HG02759 (cell line): ENCODE measurements at regions not wholly inside any gene's neighbourhood (a gene's known extent, or its start where the extent isn't known, plus 50 kb on each side); places are given as distances from the start of the nearest gene placed in this dataset.
"Not testable (repeated sequence)": the region's sequence is repeated elsewhere in the genome, so short reads cannot be mapped to it uniquely, and the experiment has no call there.

ENCODE experiments used
- ATAC-seq: cut with Tn5 transposase; IDR thresholded peaks from one replicate; pipeline ENCODE4 v1.9.1; 2021; ENCODE audit warnings: mild to moderate bottlenecking, moderate library complexity; ENCODE audit not compliant: unreplicated experiment

DNA sequence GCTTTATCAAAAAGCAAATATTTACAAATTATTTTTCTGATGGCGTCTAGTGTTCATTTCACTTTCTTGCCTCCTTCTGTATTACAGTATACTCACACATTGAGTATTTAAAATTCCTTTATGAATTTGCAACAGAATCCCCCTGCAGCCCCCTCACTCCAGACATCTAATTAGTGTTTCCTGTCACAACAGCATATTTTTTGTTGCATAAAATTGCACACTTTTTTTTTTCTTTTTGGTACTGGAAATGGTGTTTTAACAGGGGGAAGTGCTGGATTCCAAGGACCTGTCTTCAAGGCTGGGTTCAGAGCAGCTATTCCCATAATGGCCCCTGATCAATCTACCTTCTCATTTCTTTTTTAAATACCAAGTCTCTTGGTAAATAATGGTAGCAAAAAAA, 184.3 kb upstream of the HMCN1 start:
- no peak for ATAC-seq

DNA sequence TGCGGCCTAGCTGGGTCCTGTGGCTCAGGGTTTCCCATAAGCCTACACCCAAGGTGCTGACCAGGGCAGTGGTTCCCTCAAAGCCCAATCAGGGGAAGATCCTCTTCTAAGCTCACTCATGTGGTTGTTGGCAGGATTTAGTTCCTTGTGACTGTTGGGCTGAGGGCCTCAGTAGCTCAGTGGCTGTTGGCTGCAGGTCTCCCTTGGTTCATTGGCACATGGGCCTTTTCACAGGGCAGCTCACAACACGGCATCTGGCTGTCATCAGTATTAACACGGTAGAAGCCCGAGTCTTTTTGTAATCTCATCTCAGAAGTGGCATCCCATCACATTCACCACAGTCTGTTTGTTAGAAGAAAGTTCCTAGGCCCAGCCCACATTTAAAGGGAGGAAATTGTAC, 188.2 kb upstream of the HMCN1 start:
- no peak for ATAC-seq

DNA sequence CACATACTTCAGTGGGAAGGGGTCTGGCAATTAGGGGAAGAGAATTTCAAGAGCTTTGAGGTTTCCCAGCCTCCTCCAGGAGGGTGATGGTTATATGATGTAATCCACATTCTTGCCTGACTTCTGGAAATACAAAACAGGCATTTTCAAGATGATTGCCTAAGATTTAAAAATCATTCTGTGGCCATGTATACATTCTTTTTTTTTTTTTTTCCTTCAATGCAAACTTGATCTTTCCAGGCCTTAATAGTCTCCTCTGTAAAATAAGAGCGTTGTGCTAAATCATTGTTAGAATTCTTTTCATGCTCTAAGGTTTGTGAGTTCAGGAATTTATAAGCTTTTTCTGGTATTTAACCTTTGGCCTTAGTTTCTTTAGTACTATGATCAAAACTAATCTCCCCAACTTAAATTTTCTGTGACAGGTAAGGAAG, 192.3 kb upstream of the HMCN1 start:
- ATAC-seq = no peak

DNA sequence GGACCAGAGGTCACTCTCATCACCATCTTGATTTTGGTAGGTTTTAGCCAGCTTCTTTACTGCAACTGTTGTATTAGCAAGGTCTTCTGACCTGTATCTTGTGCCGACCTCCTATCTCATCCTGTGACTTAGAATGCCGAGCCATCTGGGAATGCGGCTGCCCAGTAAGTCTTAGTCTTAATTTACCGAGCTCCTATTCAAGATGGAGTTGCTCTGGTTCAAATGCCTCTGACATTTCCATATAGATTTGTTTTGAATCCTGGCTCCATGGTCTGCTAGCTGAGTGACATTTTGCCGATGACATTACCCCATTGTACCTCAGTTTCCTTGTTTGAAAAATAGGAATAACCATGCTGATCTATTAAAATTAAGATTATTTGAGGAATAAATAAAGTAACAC, 193.9 kb upstream of the HMCN1 start:
- no peak for ATAC-seq

DNA sequence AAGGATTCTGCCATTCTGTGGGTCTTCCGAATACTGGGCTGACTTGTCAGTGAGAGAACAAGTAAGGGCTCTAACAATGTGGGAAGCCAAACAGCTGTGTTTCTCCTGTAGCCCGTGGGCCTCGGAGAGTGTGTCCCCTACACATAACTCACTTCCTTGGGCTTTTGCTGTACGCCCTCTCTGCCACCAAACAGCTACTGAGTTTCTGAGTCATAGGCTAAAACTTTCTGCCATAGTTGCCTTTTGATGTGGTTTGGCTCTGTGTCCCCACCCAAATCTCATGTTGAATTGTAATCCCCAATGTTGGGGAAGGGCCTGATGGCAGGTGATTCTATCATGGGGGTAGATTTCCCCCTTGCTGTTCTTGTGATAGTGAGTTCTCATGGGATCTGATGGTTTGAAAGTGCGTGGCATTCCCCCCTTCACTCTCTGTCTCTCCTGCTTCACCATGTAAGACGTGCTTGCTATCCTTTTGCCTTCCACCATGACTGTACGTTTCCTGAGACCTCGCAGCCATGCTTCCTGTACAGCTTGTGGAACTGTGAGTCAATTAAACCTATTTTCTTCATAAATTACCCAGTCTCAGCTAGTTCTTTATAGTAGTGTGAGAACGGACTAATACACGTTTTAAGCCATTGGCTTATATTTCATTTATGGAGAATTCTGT, 194.8 kb upstream of the HMCN1 start:
- ATAC-seq = no peak

DNA sequence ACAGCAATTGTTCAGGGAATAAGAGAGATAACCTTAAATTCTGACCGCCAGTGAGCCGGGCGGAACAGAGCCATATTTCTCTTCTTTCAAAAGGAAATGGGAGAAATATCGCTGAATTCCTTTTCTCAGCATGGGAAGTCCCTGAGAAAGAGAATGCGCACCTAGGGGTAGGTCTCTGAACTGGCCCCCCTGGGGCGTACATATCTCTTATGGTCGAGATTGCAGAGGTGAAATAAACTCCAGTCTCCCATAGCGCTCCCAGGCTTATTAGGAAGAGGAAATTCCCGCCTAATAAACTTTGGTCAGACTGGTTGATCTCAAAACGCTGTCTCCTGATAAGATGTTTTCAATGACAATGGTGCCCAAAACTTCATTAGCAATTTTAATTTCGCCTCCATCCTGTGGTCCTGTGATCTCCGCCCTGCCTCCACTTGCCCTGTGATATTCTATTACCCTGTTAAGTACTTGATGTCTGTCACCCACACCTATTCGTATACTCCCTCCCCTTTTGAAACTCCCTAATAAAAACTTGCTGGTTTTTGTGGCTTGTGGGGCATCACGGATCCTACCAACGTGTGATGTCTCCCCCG, 195.8 kb upstream of the HMCN1 start:
- not testable (repeated sequence) for ATAC-seq

DNA sequence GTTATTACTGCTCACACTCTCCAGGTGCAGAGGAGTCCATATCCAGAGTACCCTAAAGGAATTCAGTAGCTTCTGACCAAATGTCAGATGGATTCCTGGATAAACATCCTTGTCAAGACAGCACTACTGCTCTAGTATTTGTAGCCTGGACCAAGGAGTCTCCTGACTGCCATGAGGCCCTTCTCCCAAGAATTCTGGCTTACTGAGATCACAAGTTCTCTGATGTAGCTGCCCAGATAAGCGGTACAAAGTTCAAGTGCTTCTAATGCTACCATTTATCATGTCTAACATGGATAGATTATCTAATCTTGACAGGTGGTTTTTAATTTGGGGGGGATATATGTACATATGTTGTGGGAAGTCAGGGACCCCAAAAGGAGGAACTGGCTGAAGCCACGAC, 196.6 kb upstream of the HMCN1 start:
- no peak for ATAC-seq

DNA sequence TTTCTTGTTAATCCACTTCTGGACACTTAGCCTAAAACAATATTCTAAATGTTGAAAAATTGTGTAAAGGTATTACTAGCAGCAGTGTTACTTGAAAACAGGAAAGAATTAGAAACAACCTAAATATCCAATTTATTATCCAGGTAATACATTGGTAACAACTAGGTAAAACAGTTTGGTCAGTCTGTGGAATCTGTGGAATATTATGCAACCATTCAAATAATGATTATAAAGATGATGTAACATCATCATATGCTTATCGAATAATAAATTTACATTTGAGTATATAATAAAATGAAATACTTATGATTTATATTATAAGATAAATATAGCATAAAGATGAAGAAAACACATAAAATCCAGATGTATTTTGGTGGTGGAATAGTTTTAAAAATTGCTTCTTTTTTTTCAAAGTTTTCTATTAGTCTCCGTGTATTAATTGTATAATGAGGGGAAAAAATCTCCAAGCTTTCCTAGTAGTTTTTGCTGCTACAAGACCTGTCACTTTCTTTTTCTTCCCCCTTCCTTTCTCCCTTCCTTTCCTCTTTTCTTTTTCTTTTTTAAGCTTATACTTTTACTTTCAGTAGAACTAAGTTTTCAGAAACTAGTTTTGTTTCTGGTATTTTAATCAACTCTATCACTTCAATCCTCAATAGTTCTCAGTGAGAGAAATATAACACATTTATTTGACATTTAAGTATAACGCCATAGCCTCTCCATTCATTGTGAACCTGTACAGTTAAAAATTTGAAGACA, 197.8 kb upstream of the HMCN1 start:
- ATAC-seq = no peak

DNA sequence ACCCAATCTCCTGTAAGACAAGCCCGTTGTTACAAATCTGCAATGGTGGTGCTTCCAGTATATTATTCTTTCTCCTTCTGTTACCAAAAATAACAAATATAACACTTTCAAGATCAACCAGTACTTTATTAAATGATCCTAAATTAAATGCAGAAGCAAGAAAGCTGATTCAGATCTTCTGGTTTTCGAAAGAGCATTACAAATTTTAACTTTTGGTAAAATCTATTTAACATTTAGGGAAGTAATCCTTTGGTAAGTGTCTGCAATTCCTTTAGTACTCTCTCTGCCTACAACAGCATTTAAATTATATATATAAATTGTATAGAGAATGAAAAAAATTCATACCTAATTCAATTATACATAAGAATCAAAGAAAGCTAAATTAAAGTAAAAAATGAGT, 198.6 kb upstream of the HMCN1 start:
- no peak for ATAC-seq

DNA sequence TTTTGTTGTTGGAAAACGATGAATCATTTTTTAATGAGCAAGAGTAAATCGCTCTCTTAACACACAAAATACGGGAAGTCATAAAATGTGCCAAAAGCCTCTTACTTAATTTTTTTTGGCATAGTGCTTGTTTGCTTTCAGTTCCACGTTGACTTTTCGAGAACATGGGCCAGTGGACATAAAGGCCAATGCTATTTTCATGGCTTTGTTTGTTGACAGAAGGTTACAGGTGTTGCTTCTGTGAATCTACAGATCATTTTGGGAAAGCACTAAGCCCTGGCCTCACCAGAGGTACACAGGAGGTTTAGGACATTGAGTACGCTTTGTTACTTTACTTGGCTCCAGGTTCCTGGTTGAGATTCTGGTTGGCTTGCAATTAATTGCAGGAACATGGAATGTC, 199.4 kb upstream of the HMCN1 start:
- no peak for ATAC-seq

DNA sequence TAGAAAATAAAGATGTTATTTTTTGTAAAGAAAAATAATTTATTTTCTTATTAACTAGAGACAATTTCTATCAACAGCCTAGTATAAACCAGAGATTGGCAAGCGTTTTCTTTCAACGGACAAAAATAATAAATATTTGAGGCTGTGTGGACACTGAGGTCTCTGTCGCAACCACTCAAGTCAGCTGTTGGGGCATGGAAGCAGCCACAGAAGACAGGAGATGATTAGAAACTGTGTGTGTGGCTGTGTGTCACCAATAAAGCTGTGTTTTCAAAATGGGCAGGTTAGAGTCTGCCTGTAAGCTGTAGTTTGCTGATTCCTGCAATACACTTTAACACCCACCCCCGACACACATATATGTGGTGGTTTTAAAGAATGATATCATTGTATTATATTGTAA, 200.6 kb upstream of the HMCN1 start:
- ATAC-seq = no peak

DNA sequence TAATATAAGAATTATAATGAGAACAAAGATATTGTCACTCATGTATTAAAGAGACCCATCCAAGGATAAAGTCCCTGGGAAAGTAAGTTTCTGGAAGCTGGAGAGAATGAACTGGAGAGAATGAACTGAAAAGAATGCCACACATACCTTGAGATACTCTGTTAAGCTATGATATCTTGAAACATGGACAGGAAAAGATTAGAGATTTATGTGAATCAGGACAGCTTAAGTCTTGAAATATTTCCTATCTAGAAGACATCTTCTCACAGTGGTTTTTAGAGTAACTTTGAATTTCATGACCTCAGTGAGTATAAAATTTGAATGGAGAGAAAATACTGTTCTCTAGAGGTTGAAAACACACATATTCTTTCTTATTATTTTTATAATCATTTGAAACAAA, 201.3 kb upstream of the HMCN1 start:
- ATAC-seq = no peak

DNA sequence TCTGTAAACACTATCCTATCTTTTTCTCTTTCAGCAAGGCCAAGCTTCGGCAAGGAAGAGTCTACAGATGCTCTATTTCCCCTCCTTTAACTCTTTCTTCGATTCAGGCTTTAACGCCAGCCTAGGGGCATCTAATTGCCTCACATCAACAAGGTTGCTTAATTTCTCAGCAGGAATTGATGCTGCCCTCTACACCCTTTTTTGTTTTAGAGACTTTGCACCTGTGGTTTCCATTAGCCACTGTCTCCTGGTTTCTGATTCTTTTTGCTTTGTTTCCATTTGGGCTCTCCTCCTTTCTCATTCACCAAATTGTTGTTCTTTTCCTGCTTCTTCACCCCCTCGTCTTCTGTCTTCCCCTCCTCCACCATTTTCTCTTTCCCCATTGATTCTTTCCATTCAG, 202.4 kb upstream of the HMCN1 start:
- ATAC-seq = no peak

DNA sequence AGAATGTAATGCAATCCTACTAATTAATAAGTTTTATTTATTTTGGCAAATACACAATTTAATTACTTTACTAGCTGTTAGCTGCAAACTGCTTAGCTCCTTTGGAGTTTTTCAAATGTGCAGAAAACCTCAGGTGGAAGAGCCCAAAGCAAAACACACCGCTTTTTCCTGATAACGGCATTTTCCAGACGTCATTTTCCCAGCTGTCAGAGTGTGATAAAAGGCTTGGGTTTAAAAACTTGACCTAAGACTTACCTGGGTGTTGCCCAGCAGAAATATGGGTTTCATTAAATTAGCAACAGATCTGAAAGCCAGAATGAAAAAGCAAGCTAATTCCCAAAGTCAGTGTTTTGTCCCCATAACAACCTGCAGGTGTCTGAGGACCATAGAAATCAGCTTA, 204.0 kb upstream of the HMCN1 start:
- ATAC-seq = no peak

DNA sequence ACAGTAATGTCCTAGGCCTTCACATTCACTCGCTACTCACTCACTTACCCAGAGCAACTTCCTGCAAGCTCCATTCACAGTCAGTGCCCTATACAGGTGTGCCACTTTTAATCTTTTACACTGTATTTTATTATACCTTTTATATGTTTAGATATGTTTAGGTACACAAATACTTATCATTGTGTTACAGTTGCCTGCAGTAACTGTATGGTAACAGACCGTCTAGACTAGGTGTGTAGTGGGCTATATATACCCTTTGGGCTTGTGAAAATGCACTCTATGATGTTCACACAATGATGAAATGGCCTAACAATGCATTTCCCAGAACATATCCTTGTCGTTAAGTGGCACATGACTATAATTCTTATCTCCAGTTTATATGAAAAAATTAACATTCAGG, 204.5 kb upstream of the HMCN1 start:
- ATAC-seq = no peak

DNA sequence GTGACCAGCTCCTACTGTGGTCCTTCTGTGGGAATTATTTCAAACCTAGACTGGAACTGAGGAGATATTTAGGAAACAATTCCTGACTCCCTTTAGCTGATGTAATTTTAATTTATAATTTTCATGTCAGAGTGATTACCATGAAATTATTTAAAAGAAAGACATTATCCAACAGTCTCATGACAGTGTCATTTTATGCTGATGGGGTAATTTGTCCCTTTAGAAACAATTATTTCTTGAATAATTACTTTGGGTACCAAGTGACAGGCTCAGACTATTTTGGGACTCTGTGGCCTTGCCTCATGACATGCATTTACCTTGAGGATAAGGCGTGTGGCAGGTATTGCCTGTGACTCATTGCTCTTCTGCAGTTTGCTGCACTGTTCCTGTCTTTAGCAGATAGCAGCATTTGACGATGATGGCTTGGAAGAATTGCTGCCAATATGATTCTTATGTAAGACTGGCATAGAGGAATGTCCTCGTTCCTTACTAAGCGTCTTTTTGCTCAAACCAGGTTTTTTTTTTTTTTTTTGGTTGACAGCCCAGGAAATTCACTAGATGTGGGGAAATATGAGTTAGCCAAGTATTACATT, 206.0 kb upstream of the HMCN1 start:
- no peak for ATAC-seq

DNA sequence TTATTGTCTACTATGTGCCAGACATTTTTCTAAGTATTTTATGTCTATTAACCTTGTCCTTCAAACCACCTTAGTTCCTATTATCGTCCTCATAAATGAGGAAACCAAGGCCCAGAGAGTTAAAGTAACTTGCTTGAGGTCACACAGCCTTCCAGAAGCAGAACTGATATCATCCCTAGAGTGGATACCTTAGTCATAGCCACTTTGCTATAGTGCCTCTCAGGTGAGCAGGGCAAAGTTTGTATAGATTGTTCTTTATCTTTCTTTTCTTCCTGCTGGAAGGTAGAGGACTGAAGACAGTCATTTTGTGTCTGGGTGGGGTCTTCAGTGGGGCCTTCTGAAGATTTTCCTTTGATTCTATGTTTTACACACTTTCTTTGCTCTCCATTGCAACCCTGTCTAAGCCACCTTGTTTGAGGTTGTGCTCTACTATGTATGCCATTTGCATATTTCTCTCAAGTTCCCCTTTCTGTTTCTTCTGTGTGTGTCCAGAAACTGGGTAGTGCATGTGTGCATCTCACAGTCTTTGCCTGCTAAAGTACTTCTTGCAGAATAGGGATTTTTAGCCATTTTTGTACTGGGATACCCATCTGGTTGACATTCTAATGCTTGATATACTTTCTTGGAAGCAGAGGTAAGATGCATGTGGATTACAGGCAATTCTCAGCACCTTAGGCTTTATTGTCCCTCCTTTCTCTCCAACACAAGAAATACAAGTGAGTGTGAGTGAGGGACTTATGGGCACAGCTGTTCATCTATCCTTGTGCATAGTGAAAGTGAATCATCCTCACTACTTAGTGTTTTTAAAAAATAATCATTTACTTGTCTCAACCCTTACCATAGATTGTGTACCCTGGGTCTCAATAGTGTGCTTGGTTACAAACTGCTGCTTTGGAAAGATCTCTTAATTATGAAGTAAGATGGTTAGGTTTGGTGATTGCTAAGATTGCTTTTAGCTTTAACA, 207.6 kb upstream of the HMCN1 start:
- peak; percentile 100 for ATAC-seq

DNA sequence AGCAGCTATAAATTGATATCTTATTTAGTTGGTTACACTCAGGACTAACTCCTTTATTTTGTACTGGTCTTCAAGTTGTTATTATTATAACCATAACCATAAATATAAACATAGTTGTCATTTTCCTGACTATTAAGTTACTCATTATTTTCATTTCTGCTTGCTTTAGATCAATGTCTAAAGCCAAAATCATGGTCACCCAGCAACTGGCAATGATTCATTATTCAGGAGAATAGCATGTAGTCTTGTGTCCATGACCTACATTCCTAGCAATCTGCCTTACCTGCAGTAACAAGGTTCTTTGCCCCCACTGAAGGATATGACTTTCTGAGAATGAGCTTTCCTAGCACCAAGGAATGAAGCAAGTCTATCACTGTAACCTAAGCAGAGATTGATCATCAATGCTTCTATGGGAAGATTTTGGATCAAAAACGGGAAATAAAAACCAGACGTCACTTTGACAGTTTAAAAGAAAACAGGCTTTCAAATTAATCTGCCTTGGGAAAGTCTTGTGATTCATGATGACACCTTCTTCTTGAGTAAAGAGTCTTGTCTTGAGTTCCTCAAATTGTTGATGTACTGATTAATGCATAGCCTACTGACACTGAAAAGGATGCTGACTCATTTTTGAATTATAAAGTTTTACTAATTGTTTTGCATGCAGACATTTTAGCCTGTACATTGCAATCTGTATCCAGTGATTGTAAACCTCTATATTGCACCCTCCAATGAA, 203.3 kb upstream of the IVNS1ABP start:
- ATAC-seq = peak; percentile 80

DNA sequence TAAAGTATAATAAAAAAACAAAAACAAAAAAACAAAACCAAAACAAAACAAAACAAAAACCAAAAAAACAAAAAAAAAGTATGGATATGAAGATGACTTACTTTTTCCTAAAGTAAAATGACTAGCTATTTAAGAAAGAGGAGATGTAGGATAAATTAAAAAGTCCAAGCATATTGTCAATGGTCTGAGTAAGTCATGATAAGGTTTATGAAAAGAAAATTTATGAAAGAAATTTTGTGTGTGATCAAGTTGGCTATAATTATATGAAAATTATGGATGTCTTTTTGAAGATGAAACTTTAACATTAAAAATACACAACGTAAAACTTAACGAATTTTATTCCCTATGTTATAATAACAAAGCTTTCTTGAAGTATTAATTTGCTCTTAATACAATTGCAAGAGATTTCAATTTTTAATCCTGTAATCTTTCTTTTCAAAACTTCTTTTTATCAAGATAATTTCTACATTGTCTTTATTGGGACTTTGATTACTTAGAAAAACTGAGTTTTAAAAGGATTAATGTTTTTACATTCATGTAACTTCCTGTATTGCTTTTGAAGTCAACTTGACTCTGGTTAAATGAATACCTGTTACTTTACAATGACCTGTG, 200.9 kb upstream of the IVNS1ABP start:
- ATAC-seq = no peak

DNA sequence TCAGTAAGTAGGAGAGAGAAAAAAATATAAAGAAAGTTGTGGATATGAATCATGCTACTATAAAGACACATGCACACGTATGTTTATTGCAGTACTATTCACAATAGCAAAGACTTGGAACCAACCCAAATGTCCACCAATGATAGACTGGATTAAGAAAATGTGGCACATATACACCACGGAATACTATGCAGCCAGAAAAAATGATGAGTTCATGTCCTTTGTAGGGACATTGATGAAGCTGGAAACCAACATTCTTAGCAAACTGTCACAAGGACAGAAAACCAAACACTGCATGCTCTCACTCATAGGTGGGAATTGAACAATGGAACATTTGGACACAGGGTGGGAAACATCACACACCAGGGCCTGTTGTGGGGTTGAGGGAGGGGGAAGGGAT, 200.3 kb upstream of the IVNS1ABP start:
- ATAC-seq = not testable (repeated sequence)
